H1 (cell line): ENCODE measurements at regions not wholly inside any gene's neighbourhood (a gene's known extent, or its start where the extent isn't known, plus 50 kb on each side); places are given as distances from the start of the nearest gene placed in this dataset.

Source experiments
- CTCF ChIA-PET: fragments of 300-600 bp; sonication (Branson Sonifier 250); formaldehyde crosslinking; loops from one replicate; lab custom pipeline; 2021; ENCODE audit not compliant: partially characterized antibody; lab: Charles Lee
- POLR2A ChIA-PET: fragments of 300-600 bp; sonication (Branson Sonifier 250); formaldehyde crosslinking; loops from one replicate; lab custom pipeline; 2021; ENCODE audit warnings: inconsistent platforms; ENCODE audit not compliant: partially characterized antibody; lab: Charles Lee
- DNase-seq, 2 experiments: peaks; one replicate each; pipeline versions ENCODE4 v3.0.0 to v3.0.0-alpha.2; 2010 to 2022; ENCODE audit warnings: low spot score in 2 of 2, low read depth in 1 of 2, mixed read lengths in 1 of 2
- FAIRE-seq: peaks from 2 replicates; lab custom pipeline; 2011; peaks lifted over from hg19 to GRCh38; lab: Jason Lieb, UNC
- H2AFZ ChIP-seq: 2 replicates; pipeline ENCODE4 v1.8.1; 2012; ENCODE audit warnings: low read length, inconsistent platforms
- H2AK5ac ChIP-seq: 2 replicates; pipeline ENCODE4 v1.6.1; 2013; ENCODE audit warnings: low read depth, low read length
- H2BK120ac ChIP-seq: replicated peaks from 2 replicates; pipeline ENCODE3; 2013; ENCODE audit warnings: low read depth, low read length, inconsistent platforms
- H2BK12ac ChIP-seq: 2 replicates; pipeline ENCODE4 v1.6.1; 2013; ENCODE audit warnings: low read depth, low read length
- H2BK15ac ChIP-seq: 2 replicates; pipeline ENCODE4 v1.6.1; 2013; ENCODE audit warnings: low read length
- H2BK20ac ChIP-seq: 2 replicates; pipeline ENCODE4 v1.6.1; 2013; ENCODE audit warnings: low read length
- H2BK5ac ChIP-seq: 2 replicates; pipeline ENCODE4 v1.6.1; 2013; ENCODE audit warnings: low read depth, low read length
- H3K14ac ChIP-seq: 2 replicates; pipeline ENCODE4 v1.6.1; 2013; ENCODE audit warnings: inconsistent platforms; ENCODE audit not compliant: insufficient read length
- H3K18ac ChIP-seq: 2 replicates; pipeline ENCODE4 v1.6.1; 2013; ENCODE audit warnings: low read length; ENCODE audit errors: extremely low read depth
- H3K23ac ChIP-seq: 2 replicates; pipeline ENCODE4 v1.6.1; 2013; ENCODE audit warnings: inconsistent platforms; ENCODE audit not compliant: insufficient read length
- H3K23me2 ChIP-seq: 2 replicates; pipeline ENCODE4 v1.6.1; 2013; ENCODE audit warnings: low read depth, low read length
- H3K27ac ChIP-seq: 2 replicates; pipeline ENCODE4 v1.6.1; 2011; ENCODE audit warnings: low read depth, low read length, inconsistent platforms
- H3K27me3 ChIP-seq, 4 experiments: replicated peaks in 1 of 4; 1 replicate in 1 of 4; 2 replicates in 3 of 4; pipeline versions ENCODE4 v1.6.1 to v1.8.1; 2011 to 2013; ENCODE audit warnings: low read length in 3 of 4, mild to moderate bottlenecking in 3 of 4, inconsistent platforms in 2 of 4, mixed read lengths in 2 of 4, moderate library complexity in 1 of 4; ENCODE audit not compliant: control insufficient read depth in 3 of 4, insufficient read depth in 3 of 4; ENCODE audit errors: extremely low read depth in 1 of 4
- H3K36me3 ChIP-seq, 4 experiments: 2 replicates each; pipeline versions ENCODE4 v1.6.1 to v1.8.1; 2011 to 2013; ENCODE audit warnings: mild to moderate bottlenecking in 4 of 4, low read length in 3 of 4, moderate library complexity in 2 of 4, control low read depth in 1 of 4, inconsistent platforms in 1 of 4; ENCODE audit not compliant: insufficient read depth in 4 of 4, control insufficient read depth in 2 of 4
- H3K4ac ChIP-seq: replicated peaks from 2 replicates; pipeline ENCODE3; 2013; ENCODE audit warnings: low read length, low read depth, mixed read lengths, inconsistent platforms; ENCODE audit not compliant: insufficient read length
- H3K4me1 ChIP-seq, 4 experiments: replicated peaks in 1 of 4; 1 replicate in 1 of 4; 2 replicates in 3 of 4; pipeline versions ENCODE4 v1.6.1 to v1.8.1; 2011 to 2013; ENCODE audit warnings: low read length in 3 of 4, inconsistent platforms in 2 of 4, mixed read lengths in 1 of 4; ENCODE audit not compliant: insufficient read depth in 4 of 4, control insufficient read depth in 3 of 4
- H3K4me2 ChIP-seq, 2 experiments: 2 replicates each; pipeline versions ENCODE4 v1.6.1 to v1.8.1; 2011 to 2013; ENCODE audit warnings: low read depth in 2 of 2, low read length in 2 of 2, control low read depth in 1 of 2, inconsistent platforms in 1 of 2, mild to moderate bottlenecking in 1 of 2; ENCODE audit not compliant: insufficient read depth in 1 of 2
- H3K4me3 ChIP-seq, 4 experiments: fragments of 200-600, 300-600 bp in 1 of 4; sonication (generic), shearing (Covaris generic), sonication (Bioruptor Twin) in 1 of 4; 2 replicates each; pipeline versions ENCODE4 v1.5.1 to v1.8.1; 2011 to 2016; ENCODE audit warnings: low read length in 4 of 4, low read depth in 3 of 4, control low read depth in 2 of 4, inconsistent platforms in 2 of 4, mild to moderate bottlenecking in 2 of 4, mixed read lengths in 1 of 4, moderate library complexity in 1 of 4; ENCODE audit not compliant: insufficient read depth in 2 of 4; ENCODE audit errors: extremely low read depth in 1 of 4
- H3K56ac ChIP-seq: replicated peaks from 2 replicates; pipeline ENCODE3; 2013; ENCODE audit warnings: low read depth, mild to moderate bottlenecking, mixed read lengths, low read length, inconsistent platforms; ENCODE audit not compliant: insufficient read length
- H3K79me1 ChIP-seq: 2 replicates; pipeline ENCODE4 v1.6.1; 2013; ENCODE audit warnings: low read depth, low read length, control low read depth
- H3K79me2 ChIP-seq, 2 experiments: 2 replicates each; pipeline versions ENCODE4 v1.6.1 to v1.8.1; 2012 to 2013; ENCODE audit warnings: low read length in 2 of 2, mild to moderate bottlenecking in 2 of 2, inconsistent platforms in 1 of 2; ENCODE audit not compliant: insufficient read depth in 2 of 2, control insufficient read depth in 1 of 2
- H3K9ac ChIP-seq, 4 experiments: replicated peaks in 1 of 4; 1 replicate in 1 of 4; 2 replicates in 3 of 4; pipeline versions ENCODE4 v1.6.1 to v1.8.1; 2011 to 2013; ENCODE audit warnings: low read depth in 3 of 4, low read length in 3 of 4, control low read depth in 2 of 4, mild to moderate bottlenecking in 2 of 4, moderate library complexity in 2 of 4, inconsistent platforms in 1 of 4; ENCODE audit errors: extremely low read depth in 1 of 4
- H3K9me3 ChIP-seq, 2 experiments: 2 replicates each; pipeline versions ENCODE4 v1.6.1 to v1.8.1; 2012 to 2013; ENCODE audit warnings: mild to moderate bottlenecking in 2 of 2, moderate library complexity in 2 of 2, control low read depth in 1 of 2, inconsistent platforms in 1 of 2, low read depth in 1 of 2, low read length in 1 of 2, mixed read lengths in 1 of 2; ENCODE audit not compliant: insufficient read depth in 2 of 2
- H4K20me1 ChIP-seq, 2 experiments: replicated peaks in 1 of 2; 2 replicates each; pipeline versions ENCODE3 to v1.8.1; 2011 to 2013; ENCODE audit warnings: inconsistent platforms in 2 of 2, low read length in 2 of 2, mild to moderate bottlenecking in 1 of 2; ENCODE audit not compliant: insufficient read depth in 2 of 2, control insufficient read depth in 1 of 2
- H4K5ac ChIP-seq: 2 replicates; pipeline ENCODE4 v1.6.1; 2013; ENCODE audit warnings: low read length, low read depth, mixed read lengths, inconsistent platforms; ENCODE audit not compliant: insufficient read length
- H4K8ac ChIP-seq: 2 replicates; pipeline ENCODE4 v1.8.0; 2013; ENCODE audit warnings: mild to moderate bottlenecking, moderate library complexity, low read length, inconsistent platforms; ENCODE audit not compliant: insufficient read depth; ENCODE audit errors: extremely low read depth
- H4K91ac ChIP-seq: replicated peaks from 2 replicates; pipeline ENCODE3; 2013; ENCODE audit warnings: low read length, mixed read lengths, inconsistent platforms; ENCODE audit not compliant: insufficient read length
- BACH1 ChIP-seq: IDR thresholded peaks from 2 replicates; pipeline ENCODE4 v1.6.1; 2012; ENCODE audit warnings: low read length, improper control_type of control experiment
- CBX8 ChIP-seq: fragments of 300-800, 300-1000 bp; sonication (generic); IDR thresholded peaks from 2 replicates; pipeline ENCODE4 v1.7.1; 2016; ENCODE audit warnings: low read depth, low read length, borderline replicate concordance
- CEBPB ChIP-seq: IDR thresholded peaks from 2 replicates; pipeline ENCODE4 v1.6.1; 2012; ENCODE audit warnings: low read depth, low read length
- FOSL1 ChIP-seq: IDR thresholded peaks from 2 replicates; pipeline ENCODE4 v1.6.1; 2011; ENCODE audit warnings: mild to moderate bottlenecking, low read depth, low read length, moderate library complexity; ENCODE audit not compliant: insufficient read depth
- GTF2F1 ChIP-seq: IDR thresholded peaks from 2 replicates; pipeline ENCODE4 v1.6.1; 2012; ENCODE audit warnings: low read depth, low read length, improper control_type of control experiment, borderline replicate concordance
- MAFK ChIP-seq: IDR thresholded peaks from 2 replicates; pipeline ENCODE4 v1.6.1; 2012; ENCODE audit warnings: low read depth, mild to moderate bottlenecking, improper control_type of control experiment, low read length
- MAX ChIP-seq: IDR thresholded peaks from 2 replicates; pipeline ENCODE4 v1.6.1; 2012; ENCODE audit warnings: inconsistent platforms
- NRF1 ChIP-seq: IDR thresholded peaks from 2 replicates; pipeline ENCODE4 v1.6.1; 2011; ENCODE audit warnings: mild to moderate bottlenecking, low read depth, low read length, improper control_type of control experiment
- POLR2A ChIP-seq, 2 experiments: IDR thresholded peaks; 1 replicate in 1 of 2; 2 replicates in 1 of 2; pipeline ENCODE4 v1.6.1; 2011; ENCODE audit warnings: low read depth in 2 of 2, low read length in 2 of 2, mild to moderate bottlenecking in 2 of 2; ENCODE audit errors: control extremely low read depth in 1 of 2
- POLR2AphosphoS5 ChIP-seq: IDR thresholded peaks from 2 replicates; pipeline ENCODE4 v1.6.1; 2011; ENCODE audit warnings: low read depth, low read length
- RFX5 ChIP-seq: IDR thresholded peaks from 2 replicates; pipeline ENCODE4 v1.6.1; 2011; ENCODE audit warnings: low read depth, low read length, improper control_type of control experiment, borderline replicate concordance
- RXRA ChIP-seq: IDR thresholded peaks from 2 replicates; pipeline ENCODE4 v1.6.1; 2011; ENCODE audit warnings: low read depth, mild to moderate bottlenecking, low read length, moderate library complexity; ENCODE audit not compliant: insufficient read depth
- SIX5 ChIP-seq: IDR thresholded peaks from 2 replicates; pipeline ENCODE4 v1.6.1; 2011; ENCODE audit warnings: mild to moderate bottlenecking, low read depth, low read length
- TBP ChIP-seq: IDR thresholded peaks from 2 replicates; pipeline ENCODE4 v1.6.1; 2011; ENCODE audit warnings: low read depth, low read length, improper control_type of control experiment
- YY1 ChIP-seq: IDR thresholded peaks from 2 replicates; pipeline ENCODE4 v1.6.1; 2011; ENCODE audit warnings: low read depth, mild to moderate bottlenecking, low read length
- WGBS, 2 experiments: shearing (Covaris generic) in 1 of 2; methylation state at CpG; one replicate each; pipeline versions ENCODE4 v1.1.6 to v1.1.7; 2013 to 2015; ENCODE audit warnings: low lambda C conversion rate in 2 of 2, mixed read lengths in 2 of 2, inconsistent platforms in 1 of 2, low coverage in 1 of 2, missing lambda C conversion rate in 1 of 2; ENCODE audit not compliant: insufficient replicate concordance in 2 of 2, insufficient coverage in 1 of 2, insufficient read length in 1 of 2; ENCODE audit errors: extremely low coverage in 1 of 2, missing lambda C conversion rate in 1 of 2; 5-methylcytosine and 5-hydroxymethylcytosine counted together

- H3K14ac ChIP-seq, result no peak overlapping the region
- H3K4me2 ChIP-seq, result no peak overlapping the region
- H3K9ac ChIP-seq, result no peak overlapping the region
- no peaks in the 10 kb centered on the region for H4K20me1 ChIP-seq
- H2AK5ac ChIP-seq, result no peak overlapping the region
- H2AFZ ChIP-seq, result no peak overlapping the region
- no peak overlapping the region for H2BK12ac ChIP-seq
- WGBS, 2 experiments, result 94% methylated on average over 26 of the region's 26 CpGs; no CpG with 5 or more reads in 1 of the 2 experiments
- peaks cover 0 to 1% (median 0%) of the 10 kb centered on the region in 4 experiments; a peak in 1 of 7 replicates for H3K27me3 ChIP-seq
- H3K23ac ChIP-seq, result no peak overlapping the region
- H3K36me3 ChIP-seq, result no peaks in the 10 kb centered on the region
- ChIA-PET POLR2A (interaction anchor here (0.5 kb wide), 1 partner anchor 1244 kb away, joined by 3 read pairs; no protein-coding TSS in a partner anchor), CTCF (no interaction called here)
- H3K79me1 ChIP-seq, result no peaks in the 10 kb centered on the region
- no peak overlapping the region for H2BK5ac ChIP-seq
- no peaks in the 10 kb centered on the region for H3K79me2 ChIP-seq
- no peak overlapping the region for H4K91ac ChIP-seq
- no peak overlapping the region for H2BK120ac ChIP-seq
- H3K23me2 ChIP-seq, result no peaks in the 10 kb centered on the region
- no peaks in the 10 kb centered on the region for H3K4me1 ChIP-seq
- DNase-seq, result no peak
- no peak overlapping the region for H3K4ac ChIP-seq
- no peak overlapping the region for H2BK20ac ChIP-seq
- no peaks in the 10 kb centered on the region for H3K9me3 ChIP-seq
- H3K56ac ChIP-seq, result no peak overlapping the region
- no peak for FAIRE-seq
- H4K5ac ChIP-seq, result no peak overlapping the region
- H4K8ac ChIP-seq, result no peak overlapping the region; the same call in none of the 2 replicates
- H2BK15ac ChIP-seq, result no peak overlapping the region
- H3K27ac ChIP-seq, result no peak overlapping the region
- no peak overlapping the region for H3K18ac ChIP-seq
- H3K4me3 ChIP-seq, result no peak overlapping the region
- no peak for TF ChIP-seq RXRA
- no peak for TF ChIP-seq MAFK
- TF ChIP-seq TBP, result no peak
- TF ChIP-seq NRF1, result no peak
- TF ChIP-seq POLR2AphosphoS5, result no peak
- no peak for TF ChIP-seq YY1
- no peak for TF ChIP-seq FOSL1
- TF ChIP-seq SIX5, result no peak
- no peak for TF ChIP-seq GTF2F1
- TF ChIP-seq CBX8, result no peak
- TF ChIP-seq MAX, result no peak
- TF ChIP-seq POLR2A (IDR thresholded peaks at IDR 0.05; ENCODE audit: control extremely low read depth in 1 of 2, low read depth in 2 of 2, low read length in 2 of 2), result no peak
- TF ChIP-seq BACH1, result no peak
- no peak for TF ChIP-seq RFX5
- TF ChIP-seq CEBPB, result no peak
Measured at GRCh38 chr18:78268226-78268988, 711.2 kb upstream of the SALL3 start.
